ENCODE measurements at regions not wholly inside any gene's neighbourhood (a gene's known extent, or its start where the extent isn't known, plus 50 kb on each side); places are given as distances from the start of the nearest gene placed in this dataset.

DNA sequence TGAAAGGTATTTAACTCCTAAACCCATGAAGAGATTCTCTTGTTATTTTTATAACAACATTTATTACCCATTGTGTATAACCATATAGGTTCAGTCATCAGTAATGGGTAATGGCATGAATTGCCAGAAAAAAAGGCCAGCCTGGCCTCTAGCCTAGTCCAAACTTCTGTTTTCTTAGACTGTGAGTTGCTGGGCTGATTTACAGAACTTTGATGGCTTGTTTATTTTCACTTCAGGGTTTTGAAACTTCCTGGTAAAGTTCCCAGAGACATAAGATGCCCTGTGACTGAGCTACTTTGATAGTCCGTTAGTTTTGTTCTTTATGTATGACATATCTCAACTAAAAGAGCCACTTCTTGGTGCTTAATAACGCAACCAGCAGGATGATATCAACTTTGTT lies 164.8 kb downstream of the METTL4 start:
- Histone ChIP-seq H3K36me3 (replicated peaks; ENCODE audit: low read depth, low read length) (no peaks in the 10 kb centered on the region), H3K9ac (ENCODE audit: low read length) (no peak overlapping the region), H3K27me3 (ENCODE audit: low read depth, low read length) (no peaks in the 10 kb centered on the region), H2AFZ (ENCODE audit: low read depth, low read length) (no peak overlapping the region), H3K4me1 (ENCODE audit: low read length) (no peaks in the 10 kb centered on the region), H3K4me2 (ENCODE audit: low read length) (no peak overlapping the region), H3K27ac (ENCODE audit: low read length) (no peak overlapping the region), H4K20me1 (ENCODE audit: insufficient read depth, low read length) (no peaks in the 10 kb centered on the region), H3K4me3 (ENCODE audit: low read length) (no peak overlapping the region), H3K79me2 (ENCODE audit: low read length) (no peaks in the 10 kb centered on the region), H3K9me3 (ENCODE audit: insufficient read depth, low read length) (no peaks in the 10 kb centered on the region)
- no peak for TF ChIP-seq EZH2phosphoT487 (IDR thresholded peaks at IDR 0.05; ENCODE audit: low read depth)
- TF ChIP-seq, protein P1, sequence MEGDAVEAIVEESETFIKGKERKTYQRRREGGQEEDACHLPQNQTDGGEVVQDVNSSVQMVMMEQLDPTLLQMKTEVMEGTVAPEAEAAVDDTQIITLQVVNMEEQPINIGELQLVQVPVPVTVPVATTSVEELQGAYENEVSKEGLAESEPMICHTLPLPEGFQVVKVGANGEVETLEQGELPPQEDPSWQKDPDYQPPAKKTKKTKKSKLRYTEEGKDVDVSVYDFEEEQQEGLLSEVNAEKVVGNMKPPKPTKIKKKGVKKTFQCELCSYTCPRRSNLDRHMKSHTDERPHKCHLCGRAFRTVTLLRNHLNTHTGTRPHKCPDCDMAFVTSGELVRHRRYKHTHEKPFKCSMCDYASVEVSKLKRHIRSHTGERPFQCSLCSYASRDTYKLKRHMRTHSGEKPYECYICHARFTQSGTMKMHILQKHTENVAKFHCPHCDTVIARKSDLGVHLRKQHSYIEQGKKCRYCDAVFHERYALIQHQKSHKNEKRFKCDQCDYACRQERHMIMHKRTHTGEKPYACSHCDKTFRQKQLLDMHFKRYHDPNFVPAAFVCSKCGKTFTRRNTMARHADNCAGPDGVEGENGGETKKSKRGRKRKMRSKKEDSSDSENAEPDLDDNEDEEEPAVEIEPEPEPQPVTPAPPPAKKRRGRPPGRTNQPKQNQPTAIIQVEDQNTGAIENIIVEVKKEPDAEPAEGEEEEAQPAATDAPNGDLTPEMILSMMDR (IDR thresholded peaks at IDR 0.05; ENCODE audit: low read depth, low read length) = no peak

DNA sequence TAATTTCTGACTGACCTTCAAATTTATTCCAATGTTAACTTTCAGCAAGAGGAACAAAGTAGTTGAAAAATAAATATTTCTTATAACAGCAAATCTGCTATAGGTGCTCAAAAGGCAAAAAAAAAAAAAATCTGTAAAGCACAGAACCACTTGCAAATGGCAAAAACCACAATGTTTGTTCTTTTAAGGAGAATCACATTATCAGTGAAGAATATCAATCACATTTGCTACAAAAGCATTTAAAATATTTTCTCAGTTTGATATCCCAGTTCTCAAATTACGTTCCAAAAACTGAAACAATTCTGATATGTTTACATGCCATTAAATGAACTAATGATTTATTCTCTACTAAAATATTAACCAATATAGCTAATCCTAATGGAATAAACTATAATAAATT lies 163.3 kb downstream of the METTL4 start:
- H3K36me3 ChIP-seq (replicated peaks; ENCODE audit: low read depth, low read length) = no peaks in the 10 kb centered on the region
- H3K4me3 ChIP-seq (ENCODE audit: low read length) = no peak overlapping the region
- TF ChIP-seq, protein P1 (IDR thresholded peaks at IDR 0.05; ENCODE audit: low read depth, low read length) = no peak
- no peak for TF ChIP-seq EZH2phosphoT487 (IDR thresholded peaks at IDR 0.05; ENCODE audit: low read depth)

DNA sequence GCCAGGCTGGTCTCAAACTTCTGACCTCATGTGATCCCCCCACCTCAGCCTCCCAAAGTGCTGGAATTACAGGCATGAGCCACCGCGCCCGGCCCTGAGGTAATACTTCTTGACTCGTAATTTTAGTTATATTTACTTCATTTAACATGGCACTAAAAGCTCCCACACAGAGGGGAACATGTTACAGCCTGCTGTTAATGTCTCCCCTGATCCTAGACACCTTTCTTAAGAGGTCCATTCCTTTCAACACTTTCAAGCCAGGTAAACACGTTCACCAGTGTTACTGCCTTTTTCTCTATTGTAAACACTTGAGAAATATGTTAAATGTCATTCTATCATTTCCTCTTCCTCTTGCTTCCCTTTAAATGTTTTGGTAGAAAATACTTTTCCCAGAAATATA lies 161.4 kb downstream of the METTL4 start:
- no peak overlapping the region for H2AFZ ChIP-seq (ENCODE audit: low read depth, low read length)
- no peaks in the 10 kb centered on the region for H3K36me3 ChIP-seq (replicated peaks; ENCODE audit: low read depth, low read length)
- no peak overlapping the region for H3K4me2 ChIP-seq (ENCODE audit: low read length)
- no peaks in the 10 kb centered on the region for H3K9me3 ChIP-seq (ENCODE audit: insufficient read depth, low read length)
- no peak overlapping the region for H3K9ac ChIP-seq (ENCODE audit: low read length)
- no peak overlapping the region for H3K27ac ChIP-seq (ENCODE audit: low read length)
- no peak for TF ChIP-seq EZH2phosphoT487 (IDR thresholded peaks at IDR 0.05; ENCODE audit: low read depth)
- TF ChIP-seq, protein P1 (IDR thresholded peaks at IDR 0.05; ENCODE audit: low read depth, low read length) = no peak
- H4K20me1 ChIP-seq (ENCODE audit: insufficient read depth, low read length) = no peaks in the 10 kb centered on the region
- no peaks in the 10 kb centered on the region for H3K4me1 ChIP-seq (ENCODE audit: low read length)
- no peak overlapping the region for H3K4me3 ChIP-seq (ENCODE audit: low read length)
- H3K27me3 ChIP-seq (ENCODE audit: low read depth, low read length) = no peaks in the 10 kb centered on the region
- H3K79me2 ChIP-seq (ENCODE audit: low read length) = no peaks in the 10 kb centered on the region

More for the DNA sequence above, 163.3 kb downstream of the METTL4 start:
- Histone ChIP-seq H3K9me3 (ENCODE audit: insufficient read depth, low read length) (no peaks in the 10 kb centered on the region), H2AFZ (ENCODE audit: low read depth, low read length) (no peak overlapping the region), H3K27me3 (ENCODE audit: low read depth, low read length) (no peaks in the 10 kb centered on the region), H4K20me1 (ENCODE audit: insufficient read depth, low read length) (no peaks in the 10 kb centered on the region), H3K4me2 (ENCODE audit: low read length) (no peak overlapping the region), H3K27ac (ENCODE audit: low read length) (no peak overlapping the region), H3K4me1 (ENCODE audit: low read length) (no peaks in the 10 kb centered on the region), H3K9ac (ENCODE audit: low read length) (no peak overlapping the region), H3K79me2 (ENCODE audit: low read length) (no peaks in the 10 kb centered on the region)

DNA sequence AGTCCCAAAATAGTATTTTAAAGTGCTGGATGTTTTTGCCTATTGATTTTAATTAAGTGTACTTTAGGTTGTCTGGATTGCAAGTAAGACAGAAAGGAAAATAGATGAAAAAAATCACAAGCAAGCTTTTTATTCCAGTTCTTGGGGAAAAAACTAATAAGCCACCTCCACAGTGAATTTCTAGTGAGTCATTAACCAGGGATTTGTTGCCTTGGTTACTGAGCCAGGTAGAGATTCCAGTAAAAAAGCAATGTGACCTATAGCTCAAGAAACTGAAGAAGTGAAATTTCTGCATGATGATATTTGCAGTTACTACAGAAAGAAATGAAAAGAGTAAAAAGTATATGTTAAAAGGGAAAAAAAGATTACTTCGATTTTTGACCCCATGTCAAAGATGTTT lies 160.6 kb downstream of the METTL4 start:
- TF ChIP-seq, protein P1 (IDR thresholded peaks at IDR 0.05; ENCODE audit: low read depth, low read length) = no peak
- no peak for TF ChIP-seq EZH2phosphoT487 (IDR thresholded peaks at IDR 0.05; ENCODE audit: low read depth)
- no peaks in the 10 kb centered on the region for H3K79me2 ChIP-seq (ENCODE audit: low read length)
- H4K20me1 ChIP-seq (ENCODE audit: insufficient read depth, low read length) = no peaks in the 10 kb centered on the region
- no peaks in the 10 kb centered on the region for H3K4me1 ChIP-seq (ENCODE audit: low read length)
- H3K4me2 ChIP-seq (ENCODE audit: low read length) = no peak overlapping the region
- no peak overlapping the region for H3K9ac ChIP-seq (ENCODE audit: low read length)
- no peaks in the 10 kb centered on the region for H3K9me3 ChIP-seq (ENCODE audit: insufficient read depth, low read length)
- H3K27me3 ChIP-seq (ENCODE audit: low read depth, low read length) = no peaks in the 10 kb centered on the region
- no peak overlapping the region for H3K27ac ChIP-seq (ENCODE audit: low read length)
- no peak overlapping the region for H3K4me3 ChIP-seq (ENCODE audit: low read length)
- no peak overlapping the region for H2AFZ ChIP-seq (ENCODE audit: low read depth, low read length)
- H3K36me3 ChIP-seq (replicated peaks; ENCODE audit: low read depth, low read length) = no peaks in the 10 kb centered on the region

Data from OCI-LY3 (cell line).